ENCODE measurements at regions not wholly inside any gene's neighbourhood (a gene's known extent, or its start where the extent isn't known, plus 50 kb on each side); places are given as distances from the start of the nearest gene placed in this dataset.

GRCh38 chr3:153426344-153426743, 264.3 kb downstream of the RAP2B start:
- TF ChIP-seq CTCF (conservative IDR thresholded peaks at IDR 0.05; ENCODE audit: low read length) (no peak), EZH2phosphoT487 (IDR thresholded peaks at IDR 0.05; ENCODE audit: borderline replicate concordance) (no peak)
